GM18870 (cell line): ENCODE measurements at regions not wholly inside any gene's neighbourhood (a gene's known extent, or its start where the extent isn't known, plus 50 kb on each side); places are given as distances from the start of the nearest gene placed in this dataset.
"Not testable (repeated sequence)": the region's sequence is repeated elsewhere in the genome, so short reads cannot be mapped to it uniquely, and the experiment has no call there.

Experiments used
- ATAC-seq: cut with Tn5 transposase; IDR thresholded peaks from one replicate; pipeline ENCODE4 v1.9.1; 2021; ENCODE audit warnings: moderate library complexity; ENCODE audit not compliant: unreplicated experiment

DNA sequence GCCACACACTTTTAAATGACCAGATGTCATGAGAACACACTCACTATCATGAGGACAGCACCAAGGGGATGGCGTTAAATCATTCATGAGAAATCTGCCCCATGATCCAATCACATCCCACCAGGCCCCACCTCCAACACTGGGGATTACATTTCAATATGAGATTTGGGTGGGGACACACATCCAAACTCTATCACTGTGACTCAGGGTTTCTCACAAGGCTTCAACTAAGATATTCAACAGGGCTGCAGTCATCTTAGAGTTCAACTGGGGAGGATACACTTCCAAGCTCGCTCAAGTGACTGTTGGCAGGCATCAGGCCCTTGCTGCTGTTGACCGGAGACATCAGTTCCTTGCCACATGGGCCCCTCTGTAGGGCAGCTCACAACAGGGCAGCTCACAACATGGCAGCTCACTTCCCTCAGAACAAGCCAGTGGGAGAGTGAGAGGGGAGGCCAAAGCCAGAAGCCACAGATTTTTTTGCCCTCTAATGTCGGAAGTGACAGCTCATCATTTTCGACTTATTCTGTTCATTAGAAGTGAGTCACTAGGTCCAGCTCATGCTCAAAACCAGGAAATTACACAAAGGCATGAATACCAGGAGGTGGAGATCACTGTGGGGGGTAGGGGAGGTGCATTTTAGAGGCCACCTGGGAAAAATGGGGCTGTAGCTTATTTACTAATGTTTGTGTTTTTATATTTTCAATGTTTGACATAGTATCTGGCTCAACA is 50.8 kb upstream of the PTHLH start:
- ATAC-seq = no peak

DNA sequence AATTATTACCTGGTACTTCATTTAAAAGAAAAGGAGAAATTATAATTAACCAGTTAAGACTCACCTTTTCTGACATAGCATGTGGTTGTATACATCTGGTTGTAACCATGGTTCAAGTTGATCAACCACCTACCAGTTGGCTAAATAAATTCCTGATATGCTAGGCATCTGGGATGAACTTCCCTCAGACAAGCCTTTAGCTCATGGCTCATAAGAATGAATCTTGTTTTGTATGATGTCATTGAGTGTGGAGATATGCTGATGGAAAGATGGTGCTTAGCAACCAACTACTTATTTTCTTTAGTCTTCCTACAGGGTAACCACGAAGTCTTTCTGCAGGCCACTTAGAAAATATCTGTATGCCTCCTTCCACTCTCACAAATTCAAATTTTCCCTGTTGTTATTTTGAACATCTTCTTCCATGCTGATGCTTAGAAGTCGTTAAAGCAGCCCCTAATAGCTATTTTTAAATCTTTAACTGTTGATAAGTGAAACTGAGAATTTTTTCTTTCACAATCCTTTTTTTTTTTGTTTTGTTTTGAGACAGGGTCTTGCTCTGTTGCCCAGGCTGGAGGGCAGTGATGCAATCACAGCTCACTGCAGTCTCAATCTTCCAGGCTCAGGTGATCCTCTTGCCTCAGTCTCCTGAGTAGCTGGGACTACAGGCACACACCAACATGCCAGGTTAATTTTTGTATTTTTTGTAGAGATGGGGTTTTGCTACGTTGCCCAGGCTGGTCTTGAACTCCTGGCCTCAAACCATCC is 51.9 kb upstream of the PTHLH start:
- no peak for ATAC-seq

DNA sequence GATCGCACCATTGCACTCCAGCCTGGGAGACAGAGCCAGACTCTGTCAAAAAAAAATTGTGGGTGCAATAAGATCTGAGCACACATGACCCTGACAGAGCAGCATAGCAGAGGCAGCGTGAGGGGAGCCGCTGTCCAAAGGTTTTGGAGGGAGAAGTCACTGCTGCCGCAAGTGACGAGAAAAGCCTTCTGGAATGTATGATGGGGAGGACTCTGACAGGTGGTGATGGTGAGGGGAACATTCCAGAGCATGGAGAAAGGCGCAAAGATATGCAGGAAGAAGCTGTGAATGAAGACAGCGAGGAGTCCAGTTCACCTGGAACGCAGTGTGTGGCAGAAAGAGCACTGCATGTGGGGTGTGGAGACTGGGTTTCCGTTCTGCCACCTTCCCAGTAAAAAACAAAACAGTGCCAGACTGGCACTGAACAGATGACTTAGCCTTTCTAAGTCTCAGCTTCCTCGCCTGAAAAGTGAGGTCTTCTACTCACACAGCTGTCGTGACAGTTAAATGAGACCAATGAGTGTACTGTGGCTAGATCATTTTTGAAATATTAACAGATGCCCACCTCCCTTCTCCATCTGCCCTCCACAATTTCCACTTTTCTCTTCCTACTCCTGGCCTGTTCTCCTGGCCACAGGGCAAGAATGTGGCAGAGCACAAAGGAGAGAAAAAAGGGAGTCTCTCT is 53.4 kb upstream of the PTHLH start:
- ATAC-seq = no peak

DNA sequence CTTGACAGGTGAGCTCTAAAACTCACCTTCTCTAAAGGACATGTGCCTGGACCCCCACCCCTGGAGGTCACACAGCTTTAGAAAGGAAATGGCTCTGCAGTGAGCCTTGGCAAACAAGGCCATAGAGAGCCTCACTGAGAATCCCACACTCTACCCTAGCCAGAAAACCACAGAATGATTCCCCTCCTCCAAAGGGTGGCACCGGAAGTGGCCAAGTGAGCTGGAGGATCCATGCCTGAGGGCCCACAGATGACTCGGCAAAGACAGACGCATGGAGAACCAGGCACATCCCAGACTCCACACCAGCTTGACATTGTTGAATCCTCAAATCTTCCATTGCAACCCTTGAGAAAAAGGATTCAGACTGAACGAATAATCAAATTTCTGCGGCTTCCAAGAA is 54.2 kb upstream of the PTHLH start:
- ATAC-seq = no peak

DNA sequence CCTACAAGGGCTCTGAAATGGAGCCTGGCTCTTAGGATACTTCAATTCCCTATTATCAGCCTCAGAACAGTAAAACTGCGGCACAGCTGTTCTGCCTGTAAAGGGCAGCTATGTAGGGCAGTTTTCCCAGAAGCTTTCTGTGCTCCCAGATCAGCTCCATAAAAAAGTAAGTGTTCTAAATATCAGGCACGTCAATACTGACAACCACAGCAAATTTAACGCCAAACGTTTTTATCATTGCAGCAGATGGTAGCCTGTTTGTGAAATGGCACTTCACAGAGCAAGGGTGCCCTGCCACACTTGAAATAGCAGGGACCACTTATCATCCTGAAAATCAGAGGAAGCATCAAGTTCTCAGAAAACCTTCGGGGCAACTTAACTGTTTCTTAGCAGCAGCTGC is 54.8 kb upstream of the PTHLH start:
- no peak for ATAC-seq

DNA sequence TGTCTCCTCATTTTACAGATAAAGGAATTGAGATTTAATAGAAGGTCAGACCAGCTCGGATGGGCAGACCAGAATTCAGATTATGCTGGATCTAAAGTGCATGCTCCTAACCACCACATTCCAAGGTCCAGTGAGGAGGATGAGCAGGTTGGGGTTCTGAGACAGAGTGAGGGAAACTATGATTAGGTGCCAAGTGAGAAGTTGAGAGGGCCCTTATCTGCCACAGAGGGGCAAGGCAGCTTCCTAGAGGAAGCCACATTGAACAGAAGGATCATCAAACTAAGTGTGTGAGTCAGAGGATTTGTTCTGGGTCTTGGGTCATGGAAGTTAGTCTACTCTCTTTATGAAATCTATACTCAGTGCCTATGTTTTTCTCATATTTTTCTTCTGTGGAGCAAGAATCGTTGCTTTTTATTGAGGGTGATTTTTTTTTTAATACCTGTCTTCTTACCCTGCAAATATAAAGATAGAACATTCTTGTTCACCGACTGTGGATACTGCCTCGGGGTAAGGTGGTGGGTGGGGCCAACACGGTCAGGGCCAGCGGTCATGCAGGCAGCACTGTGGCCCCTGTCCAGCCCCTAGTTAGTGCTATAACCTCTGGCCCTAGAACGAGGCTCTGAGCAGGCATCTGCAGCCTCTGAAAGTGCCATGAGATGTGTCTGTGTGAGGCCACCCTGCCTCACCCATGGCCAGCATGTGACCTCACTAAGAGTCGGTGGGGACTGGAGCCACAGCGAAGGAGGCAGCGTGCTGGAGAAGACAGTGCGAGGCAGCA is 55.6 kb upstream of the PTHLH start:
- ATAC-seq = no peak

DNA sequence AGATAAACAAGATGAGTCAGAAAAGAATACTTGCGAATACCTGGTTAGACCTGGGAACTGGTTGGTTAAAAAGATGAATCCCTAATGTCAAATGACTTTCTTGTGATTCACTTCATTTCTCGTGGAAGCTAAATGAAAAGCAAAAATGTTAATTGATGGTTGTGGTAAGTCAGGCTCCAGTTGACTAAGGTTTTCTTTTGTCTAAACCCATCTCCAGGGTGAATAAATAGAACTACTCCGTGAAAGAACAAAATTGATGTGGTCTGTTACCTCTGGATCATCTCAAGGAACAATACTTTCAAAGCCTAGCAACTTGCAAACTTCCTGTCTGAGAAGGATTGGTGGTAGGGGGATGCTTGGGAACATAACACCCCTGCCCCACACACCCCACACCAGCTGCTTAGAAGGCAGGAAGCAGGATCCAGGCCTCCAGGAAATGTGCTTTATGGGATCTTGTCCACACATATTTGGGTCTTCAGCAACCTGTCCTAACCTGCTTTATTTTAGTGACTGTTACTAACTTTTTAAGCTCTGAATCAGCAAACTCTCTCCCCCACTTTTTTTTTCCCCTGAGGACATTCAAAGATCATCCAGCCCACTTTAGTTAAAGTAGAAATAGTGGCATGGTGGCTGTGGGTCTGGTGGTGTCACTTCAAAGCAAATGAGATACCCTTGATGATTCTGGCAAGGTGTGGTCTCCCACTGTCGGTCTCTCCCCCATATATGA is 60.4 kb upstream of the PTHLH start:
- no peak for ATAC-seq

DNA sequence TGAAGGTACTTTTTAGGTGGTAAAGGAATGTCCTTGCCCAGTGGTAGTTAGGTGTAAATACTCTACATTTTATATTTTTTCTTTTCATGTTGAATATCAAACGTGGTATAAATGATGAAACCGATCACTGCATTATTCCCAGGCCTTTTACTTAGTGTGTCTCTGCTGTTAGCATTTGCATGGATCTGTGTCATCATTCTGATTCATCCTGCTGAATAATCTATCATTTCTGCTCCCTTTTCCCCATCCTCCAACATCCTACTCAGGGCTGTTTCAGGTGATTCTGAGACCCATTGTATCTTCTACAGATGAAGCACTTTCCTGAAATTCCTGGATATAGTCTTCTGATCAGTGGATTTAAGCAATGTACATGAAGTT is 61.0 kb upstream of the PTHLH start:
- ATAC-seq = no peak

DNA sequence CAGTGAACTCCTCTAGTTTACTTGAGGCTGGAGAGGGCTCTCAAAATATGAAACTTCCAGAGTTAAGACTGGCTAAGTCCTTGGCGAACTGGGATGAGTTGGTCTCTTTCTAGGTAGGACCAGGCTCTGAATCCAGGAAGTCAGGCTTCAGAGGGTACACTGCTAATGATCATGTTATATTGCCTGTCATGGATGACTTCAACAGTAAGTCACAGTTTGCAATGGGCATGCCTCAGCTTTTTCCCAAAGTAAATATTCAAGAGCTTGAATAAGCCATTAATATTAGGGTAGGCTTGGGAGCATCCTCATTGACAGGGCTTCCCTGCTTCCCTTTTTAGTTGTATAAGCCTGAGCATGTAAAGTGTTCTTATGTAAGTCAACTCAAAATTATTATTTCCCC is 61.7 kb upstream of the PTHLH start:
- no peak for ATAC-seq

DNA sequence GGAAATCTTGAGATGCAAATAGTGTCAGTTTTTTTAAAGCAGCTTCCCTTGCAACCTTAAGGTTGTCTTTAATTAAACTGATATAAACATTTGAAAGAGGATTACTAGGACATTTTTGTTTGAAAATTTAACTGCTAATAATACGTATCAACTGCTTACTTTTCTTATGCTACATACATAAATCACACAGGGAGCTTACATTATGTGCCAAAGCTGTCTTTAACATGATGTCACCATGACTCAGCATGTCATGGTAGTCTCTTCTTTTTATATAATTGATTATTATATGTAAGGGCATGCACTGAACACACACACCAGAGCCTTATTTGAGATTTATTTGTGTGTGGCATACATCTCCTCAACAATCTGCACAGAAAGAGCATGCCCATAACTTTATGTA is 63.0 kb upstream of the PTHLH start:
- no peak for ATAC-seq

DNA sequence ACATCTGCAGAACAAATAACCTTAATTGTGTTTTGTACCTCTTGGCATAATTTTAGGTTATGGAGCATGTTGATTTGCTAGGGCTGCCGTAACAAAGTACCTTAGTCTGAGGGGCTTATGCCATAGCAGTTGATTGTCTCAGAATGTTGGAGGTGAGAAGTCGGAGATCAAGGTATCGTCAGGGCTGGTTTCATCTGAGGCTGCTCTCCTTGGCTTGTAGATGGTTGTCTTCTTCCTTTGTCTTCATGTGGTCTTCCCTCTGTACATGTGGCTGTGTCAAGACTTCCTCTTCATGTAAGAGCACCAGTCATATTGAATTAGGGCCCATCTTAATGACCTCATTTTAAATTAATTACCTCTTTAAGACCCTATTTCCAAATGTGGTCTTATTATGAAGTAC is 64.4 kb upstream of the PTHLH start:
- ATAC-seq = no peak

DNA sequence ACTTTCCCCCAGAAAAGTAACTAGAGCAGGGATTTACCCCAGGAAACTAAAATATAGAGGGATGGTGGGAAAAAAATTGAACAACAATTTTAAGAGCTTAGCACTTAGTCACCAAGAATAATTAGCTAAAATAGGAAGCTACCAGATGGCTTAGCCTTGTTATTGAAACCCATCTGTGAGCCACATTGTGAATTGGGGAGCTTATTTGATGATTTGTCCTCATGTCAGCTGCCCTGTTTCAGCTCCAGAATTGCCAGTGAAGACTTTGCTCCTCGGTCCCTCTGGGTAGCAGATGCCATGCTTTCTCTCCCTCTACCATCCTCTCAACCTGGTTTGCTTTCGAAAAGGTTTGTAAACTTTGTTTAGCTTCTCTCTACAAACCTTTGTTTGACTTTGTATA is 67.7 kb upstream of the PTHLH start:
- no peak for ATAC-seq

DNA sequence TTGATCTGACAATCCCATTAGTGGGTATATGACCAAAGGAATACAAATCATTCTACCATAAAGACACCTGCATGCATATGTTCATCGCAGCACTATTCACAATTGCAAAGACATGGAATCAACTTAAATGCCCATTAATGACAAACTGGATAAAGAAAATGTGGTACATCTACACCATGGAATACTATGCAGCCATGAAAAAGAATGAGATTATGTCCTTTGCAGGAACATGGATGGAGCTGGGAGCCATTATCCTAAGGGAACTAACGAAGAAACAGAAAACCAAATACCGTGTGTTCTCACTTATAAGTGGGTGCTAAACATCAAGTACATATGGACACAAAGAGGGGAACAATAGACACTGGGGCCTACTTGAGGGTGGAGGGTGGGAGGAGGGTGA is 74.1 kb upstream of the PTHLH start:
- not testable (repeated sequence) for ATAC-seq

DNA sequence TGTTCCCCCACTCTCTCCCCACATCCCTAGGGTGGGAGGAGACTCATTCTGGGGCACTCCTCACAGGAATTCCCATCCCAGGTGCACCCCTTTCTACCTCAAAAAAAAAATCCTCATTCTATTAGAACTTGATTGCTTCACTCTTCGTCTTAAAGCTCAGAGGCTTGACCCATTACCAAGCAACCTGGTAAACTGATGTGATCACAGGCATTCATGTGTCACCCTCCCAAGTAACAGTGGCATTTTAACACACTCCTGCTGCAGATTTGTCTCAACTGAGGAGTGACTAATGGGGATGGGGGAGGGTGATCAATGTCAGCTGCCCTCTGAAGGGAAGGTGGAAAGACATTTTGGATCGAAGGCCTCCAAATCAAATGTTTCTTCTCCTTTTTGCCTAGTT is 78.1 kb upstream of the PTHLH start:
- no peak for ATAC-seq

DNA sequence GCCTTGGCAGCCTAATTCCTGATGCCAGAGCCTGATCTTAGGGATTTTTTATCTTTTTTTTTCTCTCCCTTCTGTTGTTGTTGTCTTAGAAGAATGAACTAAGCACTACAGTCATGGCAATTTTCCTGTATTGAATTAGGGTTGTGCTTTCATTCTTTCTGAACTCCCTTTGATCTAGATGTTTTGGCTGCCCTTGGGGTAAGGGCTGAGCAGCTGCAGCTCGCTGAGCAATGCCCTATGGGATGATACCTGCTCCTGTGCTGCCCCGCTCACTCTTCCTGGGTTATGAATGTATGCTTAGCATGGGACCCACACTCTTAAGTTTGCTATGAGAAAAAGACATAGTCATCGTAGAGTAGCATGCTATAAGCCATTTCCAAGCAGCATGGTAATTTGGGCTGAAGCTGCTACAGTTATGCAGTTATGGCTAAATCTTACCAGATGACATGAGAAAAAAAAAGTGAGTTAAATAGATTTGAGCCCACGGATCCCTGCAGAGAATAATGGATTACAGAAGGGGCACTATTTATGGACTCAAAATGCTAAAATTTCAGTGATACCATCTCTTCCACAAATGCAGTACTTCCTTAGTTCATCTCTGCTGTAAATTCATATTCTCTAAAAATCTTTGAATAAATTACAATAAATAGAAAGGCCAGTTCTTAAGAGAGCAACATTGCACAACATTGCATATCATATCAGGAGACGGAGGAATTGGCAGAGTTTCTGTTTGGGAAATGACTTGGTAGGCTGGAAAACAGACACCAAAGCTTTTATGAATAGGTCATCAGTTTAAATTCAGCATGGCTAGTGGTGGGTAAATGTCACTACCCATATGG is 79.2 kb upstream of the PTHLH start:
- ATAC-seq = no peak

DNA sequence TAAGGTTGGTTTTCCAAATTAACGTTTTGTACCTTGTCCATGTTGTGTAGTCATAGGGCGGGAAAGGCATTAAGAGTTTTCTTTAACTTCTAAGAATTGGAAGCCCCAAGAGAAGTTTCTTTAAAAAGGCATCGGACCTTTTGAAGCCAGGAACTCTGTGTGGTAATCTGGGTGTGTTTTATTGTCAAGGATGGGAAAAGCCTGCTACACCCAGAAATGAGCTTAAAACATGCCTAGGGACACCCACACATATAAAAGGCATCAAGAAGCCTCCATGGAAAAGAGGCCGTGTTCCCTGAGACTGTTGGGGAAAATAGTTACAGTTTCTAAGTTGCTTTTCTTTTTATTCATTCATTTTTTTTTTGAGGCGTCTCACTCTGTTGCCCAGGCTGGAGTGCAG is 81.0 kb upstream of the PTHLH start:
- no peak for ATAC-seq

DNA sequence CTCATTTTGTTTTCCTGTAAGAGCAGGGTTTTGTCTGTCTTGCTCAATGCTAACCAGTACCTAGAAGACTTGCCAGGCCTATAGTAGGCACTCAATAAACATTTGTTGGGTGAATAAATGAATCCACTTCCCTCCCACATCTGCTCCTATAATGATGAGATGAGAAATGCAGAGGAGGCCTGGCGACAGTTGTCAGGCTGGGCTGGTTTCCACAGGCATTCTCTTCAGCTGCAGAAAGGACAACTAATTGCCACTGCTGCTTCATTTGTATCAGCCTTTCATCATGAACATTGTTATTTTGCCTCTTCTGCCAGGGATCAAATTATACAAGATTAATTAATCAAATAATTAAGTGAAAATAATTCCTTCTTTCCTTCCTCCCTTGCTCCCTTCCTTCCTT is 82.0 kb upstream of the PTHLH start:
- ATAC-seq = no peak

DNA sequence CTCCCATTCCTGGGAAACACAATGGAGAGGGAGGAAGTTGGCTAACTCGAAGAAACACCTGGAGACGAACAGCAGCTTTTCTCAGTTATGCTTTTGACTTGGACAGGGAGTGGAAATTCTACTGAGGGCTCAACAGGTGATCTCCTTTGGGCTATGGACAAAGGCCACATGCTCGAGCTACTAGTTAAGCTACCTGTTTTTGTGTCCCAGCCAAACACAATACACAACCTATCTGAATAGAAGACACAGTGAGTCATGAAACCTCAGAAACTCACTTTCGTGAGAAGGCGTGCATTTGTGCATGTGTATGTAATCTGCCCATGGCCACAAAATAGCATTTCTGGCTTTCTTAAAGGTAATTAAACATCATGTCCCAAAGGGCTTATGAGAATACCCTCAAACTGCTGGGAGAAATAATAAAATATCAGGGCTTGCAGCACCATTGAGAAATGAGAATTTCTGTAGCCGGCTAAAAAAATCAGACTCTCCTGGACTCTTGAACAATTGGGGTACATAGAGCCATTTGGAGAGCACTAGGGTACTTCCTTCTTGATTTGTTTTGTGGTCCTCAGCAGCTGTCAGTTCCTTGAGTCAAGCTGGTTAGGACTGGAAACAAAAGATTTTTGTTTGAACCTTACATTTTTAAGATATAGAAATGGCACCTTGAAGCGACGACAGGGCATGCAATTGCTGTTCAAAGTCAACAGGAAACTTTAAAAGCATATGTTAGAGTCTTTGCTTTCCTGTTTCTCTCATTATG is 85.5 kb upstream of the PTHLH start:
- no peak for ATAC-seq

DNA sequence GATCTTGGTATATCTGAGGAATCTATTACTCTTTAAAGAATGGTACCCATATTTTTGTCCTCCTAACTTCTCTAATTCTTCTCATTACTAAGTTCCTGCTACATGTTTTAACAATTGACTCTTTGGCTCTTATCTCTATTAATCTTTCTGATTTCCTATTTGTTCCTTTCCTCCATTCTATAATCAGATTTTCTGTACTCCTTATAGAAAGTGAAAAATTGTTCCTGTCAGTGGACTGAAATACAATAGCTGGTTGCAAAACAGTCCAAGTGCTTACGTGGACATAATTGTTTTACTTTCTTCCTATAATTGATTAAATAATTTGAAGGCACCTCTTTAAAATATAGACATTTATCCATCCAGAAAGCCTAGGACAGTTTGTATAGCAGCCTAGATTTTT is 86.7 kb upstream of the PTHLH start:
- no peak for ATAC-seq
